Peyer's patch (tissue), 4 donors: ENCODE measurements at regions not wholly inside any gene's neighbourhood (a gene's known extent, or its start where the extent isn't known, plus 50 kb on each side); places are given as distances from the start of the nearest gene placed in this dataset.

Experiments used
- CTCF ChIP-seq, 6 experiments: fragments of 450-650 bp in 4 of 6; fragments of 200-600 bp in 2 of 6; sonication (generic) in 1 of 6; IDR thresholded peaks; one replicate each; pipeline ENCODE4 v1.5.1; 2017 to 2019; ENCODE audit warnings: antibody characterized with exemption in 6 of 6, mild to moderate bottlenecking in 3 of 6, moderate library complexity in 1 of 6
- POLR2A ChIP-seq, 2 donors: fragments of 450-650 bp; IDR thresholded peaks; one replicate each; pipeline ENCODE4 v1.5.1; 2017; ENCODE audit warnings: antibody characterized with exemption in 2 of 2, mild to moderate bottlenecking in 2 of 2, moderate library complexity in 2 of 2

GRCh38 chr5:125293726-125294125, 547.3 kb upstream of the ZNF608 start:
- no peak for TF ChIP-seq CTCF (IDR thresholded peaks at IDR 0.05)
- TF ChIP-seq POLR2A (IDR thresholded peaks at IDR 0.05), result no peak
